GM12864 (cell line): ENCODE measurements at regions not wholly inside any gene's neighbourhood (a gene's known extent, or its start where the extent isn't known, plus 50 kb on each side); places are given as distances from the start of the nearest gene placed in this dataset.

ENCODE experiments used
- DNase-seq: peaks from one replicate; pipeline ENCODE4 v3.0.0-alpha.2; 2011; ENCODE audit warnings: low read depth
- H3K4me3 ChIP-seq: 2 replicates; pipeline ENCODE4 v1.5.1; 2011; ENCODE audit warnings: mild to moderate bottlenecking, low read depth, low read length, control low read depth
- CTCF ChIP-seq: IDR thresholded peaks from 2 replicates; pipeline ENCODE4 v1.5.1; 2011; ENCODE audit warnings: low read depth, mild to moderate bottlenecking, moderate library complexity, low read length, control low read depth, inconsistent platforms; ENCODE audit errors: missing control alignments

- no peak for DNase-seq
- no peak for TF ChIP-seq CTCF
- no peak overlapping the region for H3K4me3 ChIP-seq
These were observed 132.7 kb upstream of the POU5F2 start for GRCh38 chr5:93874080-93874479.

- TF ChIP-seq CTCF: no peak
- DNase-seq: no peak
- H3K4me3 ChIP-seq: no peak overlapping the region
These were observed 131.9 kb upstream of the POU5F2 start for GRCh38 chr5:93873211-93873736.

DNA sequence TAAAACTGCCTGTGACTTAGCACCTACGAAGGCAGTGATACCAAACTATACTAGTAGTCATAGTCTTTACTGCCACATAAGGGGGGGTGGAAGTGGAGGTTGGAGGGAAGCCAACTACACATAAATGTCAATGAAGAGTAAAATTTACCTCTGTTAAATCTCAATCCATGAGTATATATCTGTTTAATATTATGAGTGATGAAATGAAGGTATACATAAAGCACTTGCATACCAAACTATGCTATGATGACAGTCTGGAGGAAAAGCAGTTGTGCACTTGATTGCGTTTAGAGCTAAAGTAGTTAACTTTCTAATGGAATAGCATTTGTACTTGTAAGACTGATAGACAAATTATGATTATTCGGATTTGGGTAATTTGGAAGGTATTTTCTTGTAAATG lies 129.2 kb upstream of the POU5F2 start:
- no peak for DNase-seq
- no peak overlapping the region for H3K4me3 ChIP-seq
- no peak for TF ChIP-seq CTCF

GRCh38 chr5:93868851-93869250 lies 127.5 kb upstream of the POU5F2 start:
- no peak for TF ChIP-seq CTCF
- no peak overlapping the region for H3K4me3 ChIP-seq
- no peak for DNase-seq

GRCh38 chr5:93850311-93850710 lies 108.9 kb upstream of the POU5F2 start:
- DNase-seq: no peak
- no peak for TF ChIP-seq CTCF
- no peak overlapping the region for H3K4me3 ChIP-seq

DNA sequence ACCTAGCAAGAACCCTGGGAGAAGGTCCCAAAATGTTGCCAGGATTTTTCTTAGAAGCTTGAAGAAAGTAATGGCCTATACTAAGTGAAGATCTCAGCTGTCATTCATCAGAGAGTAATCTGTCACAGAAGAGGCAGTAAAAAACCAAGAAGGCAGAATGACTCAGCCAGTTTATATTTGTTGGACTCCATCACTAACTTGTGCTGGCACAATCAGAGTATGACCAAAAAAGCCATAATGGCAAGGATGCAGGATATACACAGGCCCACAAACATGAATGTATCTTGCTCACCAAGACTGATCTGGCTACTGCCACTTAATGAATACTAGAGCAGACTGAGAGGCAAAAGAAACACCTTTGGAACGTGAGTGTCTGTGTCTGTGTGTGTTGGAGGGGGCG lies 104.0 kb upstream of the POU5F2 start:
- DNase-seq: no peak
- TF ChIP-seq CTCF: no peak
- H3K4me3 ChIP-seq: no peak overlapping the region

GRCh38 chr5:93831449-93831848 lies 90.0 kb upstream of the POU5F2 start:
- no peak for TF ChIP-seq CTCF
- DNase-seq: no peak
- H3K4me3 ChIP-seq: no peak overlapping the region
